ENCODE measurements at regions not wholly inside any gene's neighbourhood (a gene's known extent, or its start where the extent isn't known, plus 50 kb on each side); places are given as distances from the start of the nearest gene placed in this dataset.
"Not testable (repeated sequence)": the region's sequence is repeated elsewhere in the genome, so short reads cannot be mapped to it uniquely, and the experiment has no call there.

- DNase-seq: no peak
Measured at GRCh38 chr4:130025701-130026100, 929.7 kb downstream of the C4orf33 start.

DNA sequence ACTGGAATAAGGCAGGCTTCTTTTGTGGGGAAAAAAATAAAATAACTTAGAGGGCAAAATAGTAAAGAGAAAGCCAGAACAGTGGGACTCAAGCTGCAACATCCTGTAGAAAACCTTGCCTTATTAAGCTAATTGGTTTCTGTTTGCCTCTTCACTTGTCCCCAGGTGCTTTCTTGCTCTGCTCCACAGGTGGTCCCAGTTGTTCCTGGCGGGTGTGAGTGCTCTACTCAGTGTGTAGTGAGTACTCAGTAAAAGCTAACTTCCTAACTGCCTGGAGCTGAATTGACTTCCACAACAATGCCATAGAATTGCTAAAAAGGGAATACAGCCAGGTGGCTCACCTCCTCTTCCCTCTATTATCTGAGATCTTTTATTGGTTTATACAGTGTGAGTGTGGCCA, 930.2 kb downstream of the C4orf33 start:
- DNase-seq: no peak

- no peak for DNase-seq
Measured at GRCh38 chr4:130027973-130028372, 932.0 kb downstream of the C4orf33 start.

GRCh38 chr4:130028552-130028951, 932.6 kb downstream of the C4orf33 start:
- DNase-seq: peak; percentile 20

- DNase-seq: no peak
Measured at GRCh38 chr4:130029442-130029841, 933.5 kb downstream of the C4orf33 start.

DNA sequence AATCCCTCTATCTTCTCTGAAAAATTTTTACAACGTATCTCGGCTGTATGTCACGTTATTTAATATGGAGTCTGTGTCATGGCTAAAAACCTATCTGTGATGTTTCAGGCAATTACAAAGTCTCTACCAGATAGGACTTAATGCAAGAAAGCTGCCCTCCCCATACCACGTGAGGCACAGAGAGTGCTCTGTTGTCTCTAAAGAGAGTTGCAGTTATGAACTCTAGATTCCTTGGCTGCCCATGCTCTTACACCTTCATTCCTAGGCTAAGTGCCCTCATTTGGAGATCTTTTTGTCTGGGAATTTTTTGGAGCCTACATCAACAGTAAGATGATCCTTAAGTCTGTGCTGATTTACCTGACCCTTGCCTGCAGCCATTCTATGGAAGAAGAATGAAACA, 935.9 kb downstream of the C4orf33 start:
- DNase-seq: no peak

DNA sequence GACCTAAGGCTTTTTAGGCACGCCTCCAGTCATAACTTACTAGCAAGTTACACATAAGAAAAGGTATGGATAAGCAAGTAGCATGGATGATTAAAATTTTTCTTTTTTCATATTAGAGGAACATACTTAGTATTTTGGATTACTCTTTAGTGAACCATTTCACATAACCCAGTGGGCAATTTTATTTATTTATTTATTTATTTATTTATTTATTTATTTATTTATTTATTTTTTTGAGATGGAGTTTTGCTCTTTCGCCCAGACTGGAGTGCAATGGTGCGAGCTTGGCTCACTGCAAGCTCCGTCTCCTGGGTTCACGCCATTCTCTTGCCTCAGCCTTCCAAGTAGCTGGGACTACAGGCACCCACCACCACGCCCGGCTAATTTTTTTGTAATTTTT, 937.7 kb downstream of the C4orf33 start:
- DNase-seq: not testable (repeated sequence)

DNA sequence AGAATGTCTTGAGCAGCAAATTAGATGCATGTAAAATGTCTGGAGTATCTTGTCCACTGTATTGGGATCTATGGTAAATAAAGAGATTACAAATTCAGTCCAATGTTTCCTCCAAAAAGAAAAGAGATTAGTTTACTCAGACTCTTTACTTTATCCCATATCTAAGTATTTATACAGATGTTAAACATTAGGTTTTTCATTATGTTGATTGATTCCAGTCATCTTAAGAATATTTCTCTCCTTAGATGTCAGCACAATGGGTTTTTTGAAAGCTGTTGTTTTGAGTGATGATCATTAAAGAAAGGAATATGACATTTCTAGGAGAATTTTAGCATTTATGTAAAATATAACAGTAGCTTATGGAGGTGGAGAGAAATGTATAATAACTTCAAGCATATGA, 938.9 kb downstream of the C4orf33 start:
- DNase-seq: no peak

DNA sequence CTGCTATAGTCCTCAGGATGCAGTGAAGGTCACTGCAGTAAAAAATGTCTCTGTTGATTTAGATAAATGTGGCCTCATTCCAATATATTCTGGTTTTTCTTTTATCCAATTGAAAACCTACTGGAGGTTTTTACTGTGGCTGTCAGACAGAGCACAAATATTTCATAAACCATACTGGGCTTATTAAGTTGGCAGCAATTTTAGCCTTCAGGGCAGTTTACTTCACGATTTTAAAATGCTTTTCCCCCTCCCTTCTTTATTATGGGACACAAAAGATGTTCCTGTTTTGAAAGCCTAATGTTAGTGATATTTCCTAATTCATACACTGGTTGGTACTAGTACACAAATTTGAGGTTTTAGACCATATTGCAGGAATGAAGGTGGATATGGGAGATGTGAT, 939.4 kb downstream of the C4orf33 start:
- no peak for DNase-seq

- DNase-seq: not testable (repeated sequence)
Measured at GRCh38 chr4:130037866-130038265, 941.9 kb downstream of the C4orf33 start.

GRCh38 chr4:130038540-130038939, 942.6 kb downstream of the C4orf33 start:
- not testable (repeated sequence) for DNase-seq

GRCh38 chr4:130043732-130044160, 947.8 kb downstream of the C4orf33 start:
- no peak for DNase-seq

- no peak for DNase-seq
Measured at GRCh38 chr4:130044788-130045531, 949.0 kb downstream of the C4orf33 start.

DNA sequence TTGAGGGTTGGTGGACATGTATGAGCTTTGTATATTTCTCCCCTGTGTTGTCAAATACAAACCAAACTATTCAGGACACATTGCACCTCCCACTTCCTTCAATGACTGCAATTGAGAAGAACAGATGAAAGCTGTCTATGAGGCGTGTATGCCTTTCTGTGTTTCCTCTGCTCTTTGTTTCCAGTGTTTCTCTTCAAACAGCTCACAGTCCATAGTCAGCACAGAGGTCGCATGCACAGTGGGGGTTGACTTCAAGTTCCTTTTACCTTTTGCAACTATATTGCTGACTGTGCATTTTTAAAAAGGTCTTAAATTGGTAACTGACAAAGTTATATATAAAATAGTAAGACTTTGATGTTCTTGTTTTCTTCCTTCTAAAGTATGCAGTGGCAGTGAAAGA, 957.8 kb downstream of the C4orf33 start:
- DNase-seq: no peak

DNA sequence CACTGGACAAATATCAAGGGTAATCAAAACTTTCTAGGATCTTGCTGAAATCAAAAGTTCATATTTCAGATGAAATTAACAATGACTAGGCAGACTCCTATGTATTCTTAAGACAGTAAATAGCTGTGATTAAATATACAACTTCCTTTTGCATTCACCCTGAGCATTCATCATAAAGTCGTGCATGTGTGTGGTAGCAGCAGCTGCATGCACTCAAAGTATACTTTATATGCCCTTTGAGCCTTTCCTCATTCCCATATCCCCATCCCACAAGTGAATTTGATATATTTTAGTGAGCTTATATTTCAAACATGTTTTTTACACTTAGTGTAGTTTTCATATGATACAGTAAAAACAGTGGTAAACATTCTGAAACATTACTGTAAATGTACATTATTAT, 959.0 kb downstream of the C4orf33 start:
- DNase-seq: no peak

- DNase-seq: no peak
Measured at GRCh38 chr4:130056286-130056685, 960.3 kb downstream of the C4orf33 start.

DNA sequence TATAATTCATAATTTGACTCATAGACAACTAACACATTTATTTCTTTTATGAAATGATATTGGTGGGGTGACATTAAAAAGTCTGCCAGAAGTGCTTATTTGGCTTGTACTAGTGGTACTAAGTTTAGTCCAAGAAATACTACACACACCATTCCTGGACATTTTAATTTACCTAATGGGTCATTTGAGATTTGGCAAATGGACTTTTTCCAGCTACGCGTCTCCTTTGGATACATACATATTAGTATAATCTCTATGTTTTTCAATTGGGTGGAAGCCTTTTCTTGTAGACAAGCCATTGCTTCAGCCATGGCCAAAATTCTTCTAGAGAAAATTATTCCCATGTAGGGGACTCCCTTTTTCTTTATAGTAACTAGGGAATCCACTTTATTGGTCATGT, 968.5 kb downstream of the C4orf33 start:
- no peak for DNase-seq

DNA sequence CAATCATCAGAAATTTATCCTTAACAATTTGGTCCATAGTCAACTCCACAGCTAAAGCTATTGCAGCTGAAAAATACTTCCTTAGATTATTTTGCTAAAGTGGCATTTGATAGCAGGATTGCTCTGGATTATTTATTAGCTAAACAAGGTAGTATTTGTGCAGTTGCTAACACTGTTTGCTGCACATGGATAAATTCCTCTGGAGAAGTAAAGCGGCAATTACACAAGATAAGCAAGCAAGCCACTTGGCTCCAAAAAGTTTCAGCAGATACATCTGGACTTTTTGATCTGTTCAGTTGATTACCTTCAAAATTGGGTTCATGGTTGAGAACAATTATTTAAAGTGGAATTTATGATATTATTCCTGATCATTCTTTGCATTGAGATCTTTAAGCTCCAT, 971.5 kb downstream of the C4orf33 start:
- DNase-seq: no peak

DNA sequence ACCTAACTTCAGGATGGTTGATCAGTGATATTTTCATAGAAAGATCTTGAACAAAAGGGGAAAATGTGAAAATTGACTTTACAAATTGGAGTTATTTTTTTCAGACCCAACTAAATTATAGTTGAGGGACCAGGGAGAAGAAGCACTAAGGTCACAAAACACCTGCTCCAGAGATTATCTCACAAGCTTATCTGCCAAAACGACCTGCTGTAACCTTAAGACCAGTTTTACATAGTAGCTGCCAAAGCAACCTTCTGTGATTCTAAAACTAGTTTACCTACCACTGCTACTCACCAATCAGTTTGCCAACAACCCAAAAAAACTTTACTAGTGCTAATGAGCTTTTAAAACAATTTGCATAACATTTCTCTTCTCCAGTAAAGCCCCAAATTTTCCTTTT, 972.1 kb downstream of the C4orf33 start:
- no peak for DNase-seq

GRCh38 chr4:130071746-130072145, 975.8 kb downstream of the C4orf33 start:
- DNase-seq: no peak

GRCh38 chr4:130073145-130073790, 977.3 kb downstream of the C4orf33 start:
- no peak for DNase-seq

GRCh38 chr4:130074096-130074495, 978.1 kb downstream of the C4orf33 start:
- no peak for DNase-seq

DNA sequence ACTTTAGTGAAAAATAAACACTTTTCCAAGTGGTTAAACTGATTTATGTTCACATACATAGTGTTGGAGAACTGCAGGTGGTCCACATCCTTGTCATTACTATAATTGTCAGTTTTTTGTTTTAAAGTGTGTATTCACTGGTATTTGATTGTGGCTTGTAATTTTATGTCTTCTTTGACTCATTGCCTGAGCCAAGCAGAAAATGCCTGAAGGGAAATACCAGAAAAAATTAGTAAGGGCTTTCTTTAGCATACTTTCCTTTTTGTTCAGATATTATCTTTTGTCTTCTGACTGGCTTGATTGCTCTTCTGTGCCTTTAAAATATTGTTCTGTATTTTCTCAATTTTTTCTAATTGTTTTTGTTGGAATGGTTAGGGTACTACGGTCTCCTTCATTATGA, 981.3 kb downstream of the C4orf33 start:
- DNase-seq: no peak

GRCh38 chr4:130079027-130079426, 983.1 kb downstream of the C4orf33 start:
- not testable (repeated sequence) for DNase-seq
